IPS-NIHi7 (cell line): ENCODE measurements at regions not wholly inside any gene's neighbourhood (a gene's known extent, or its start where the extent isn't known, plus 50 kb on each side); places are given as distances from the start of the nearest gene placed in this dataset.

Source experiments
- DNase-seq: peaks from one replicate; pipeline ENCODE4 v3.0.0; 2012; ENCODE audit warnings: mixed read lengths; ENCODE audit errors: extremely low spot score

- no peak for DNase-seq
Observed at GRCh38 chr2:4486971-4487370, 783.6 kb downstream of the DCDC2C start.

GRCh38 chr2:4499316-4500030 lies 796.1 kb downstream of the DCDC2C start:
- DNase-seq = no peak

GRCh38 chr2:4501525-4501924 lies 798.1 kb downstream of the DCDC2C start:
- no peak for DNase-seq

- DNase-seq = no peak
Observed at GRCh38 chr2:4502230-4502843, 799.0 kb downstream of the DCDC2C start.

GRCh38 chr2:4507661-4508060 lies 804.3 kb downstream of the DCDC2C start:
- no peak for DNase-seq

GRCh38 chr2:4515871-4516761 lies 812.7 kb downstream of the DCDC2C start:
- no peak for DNase-seq

- DNase-seq = no peak
Observed at GRCh38 chr2:4518596-4518995, 815.2 kb downstream of the DCDC2C start.

GRCh38 chr2:4522498-4523421 lies 819.4 kb downstream of the DCDC2C start:
- DNase-seq = no peak

- DNase-seq = no peak
Observed at GRCh38 chr2:4527416-4527815, 824.0 kb downstream of the DCDC2C start.

- no peak for DNase-seq
Observed at GRCh38 chr2:4528246-4528645, 824.9 kb downstream of the DCDC2C start.

GRCh38 chr2:4528773-4529172 lies 825.4 kb downstream of the DCDC2C start:
- no peak for DNase-seq

- no peak for DNase-seq
Observed at GRCh38 chr2:4529738-4530137, 826.4 kb downstream of the DCDC2C start.

GRCh38 chr2:4530231-4530630 lies 826.9 kb downstream of the DCDC2C start:
- DNase-seq = no peak

- no peak for DNase-seq
Observed at GRCh38 chr2:4533806-4534205, 830.4 kb downstream of the DCDC2C start.

GRCh38 chr2:4539121-4539520 lies 835.7 kb downstream of the DCDC2C start:
- DNase-seq = no peak

- DNase-seq = no peak
Observed at GRCh38 chr2:4549666-4550210, 846.4 kb downstream of the DCDC2C start.

GRCh38 chr2:4551691-4552474 lies 848.5 kb downstream of the DCDC2C start:
- DNase-seq = no peak

GRCh38 chr2:4553241-4553640 lies 849.9 kb downstream of the DCDC2C start:
- no peak for DNase-seq

GRCh38 chr2:4556135-4556896 lies 852.9 kb downstream of the DCDC2C start:
- DNase-seq = no peak

GRCh38 chr2:4561196-4561595 lies 857.8 kb downstream of the DCDC2C start:
- no peak for DNase-seq
